Mononuclear cell (primary cell): ENCODE measurements at regions not wholly inside any gene's neighbourhood (a gene's known extent, or its start where the extent isn't known, plus 50 kb on each side); places are given as distances from the start of the nearest gene placed in this dataset.

ENCODE experiments used
- H3K27me3 ChIP-seq: 2 replicates; pipeline ENCODE4 v1.6.0; 2011; ENCODE audit warnings: low read length, control low read depth; ENCODE audit not compliant: insufficient read depth
- H3K4me1 ChIP-seq: 2 replicates; pipeline ENCODE4 v1.5.1; 2011; ENCODE audit warnings: mild to moderate bottlenecking, low read length, control low read depth; ENCODE audit not compliant: insufficient read depth
- H3K4me3 ChIP-seq: 2 replicates; pipeline ENCODE4 v1.5.1; 2011; ENCODE audit warnings: mild to moderate bottlenecking, low read length, moderate library complexity
- H3K9me3 ChIP-seq: 2 replicates; pipeline ENCODE4 v1.5.1; 2011; ENCODE audit warnings: low read depth, mild to moderate bottlenecking, control low read depth, low read length

GRCh38 chr2:40507432-40507831, 55.5 kb upstream of the SLC8A1 start:
- peaks cover 12% of the 10 kb centered on the region for H3K4me1 ChIP-seq
- H3K4me3 ChIP-seq = no peak overlapping the region
- H3K9me3 ChIP-seq = no peaks in the 10 kb centered on the region
- no peaks in the 10 kb centered on the region for H3K27me3 ChIP-seq

GRCh38 chr2:40510304-40510703, 58.4 kb upstream of the SLC8A1 start:
- peaks cover 29% of the 10 kb centered on the region for H3K4me1 ChIP-seq

GRCh38 chr2:40511661-40512213, 59.8 kb upstream of the SLC8A1 start:
- no peaks in the 10 kb centered on the region for H3K27me3 ChIP-seq
- peaks cover 29% of the 10 kb centered on the region for H3K4me1 ChIP-seq
- H3K4me3 ChIP-seq = peak overlapping the region; percentile 1
- no peaks in the 10 kb centered on the region for H3K9me3 ChIP-seq

More at GRCh38 chr2:40510304-40510703, 58.4 kb upstream of the SLC8A1 start:
- H3K27me3 ChIP-seq = no peaks in the 10 kb centered on the region
- no peak overlapping the region for H3K4me3 ChIP-seq
- no peaks in the 10 kb centered on the region for H3K9me3 ChIP-seq

- Histone ChIP-seq H3K4me3 (peak overlapping the region; percentile 1), H3K27me3 (no peaks in the 10 kb centered on the region), H3K4me1 (peaks cover 29% of the 10 kb centered on the region), H3K9me3 (no peaks in the 10 kb centered on the region)
Measured at GRCh38 chr2:40512256-40512655, 60.4 kb upstream of the SLC8A1 start.

GRCh38 chr2:40513201-40513600, 61.3 kb upstream of the SLC8A1 start:
- H3K27me3 ChIP-seq = no peaks in the 10 kb centered on the region
- H3K4me1 ChIP-seq = peaks cover 29% of the 10 kb centered on the region
- no peaks in the 10 kb centered on the region for H3K9me3 ChIP-seq
- no peak overlapping the region for H3K4me3 ChIP-seq

GRCh38 chr2:40516604-40517003, 64.7 kb upstream of the SLC8A1 start:
- H3K4me1 ChIP-seq = peaks cover 25% of the 10 kb centered on the region
- H3K4me3 ChIP-seq = no peak overlapping the region
- H3K9me3 ChIP-seq = no peaks in the 10 kb centered on the region
- H3K27me3 ChIP-seq = no peaks in the 10 kb centered on the region

- no peaks in the 10 kb centered on the region for H3K4me1 ChIP-seq
- H3K27me3 ChIP-seq = no peaks in the 10 kb centered on the region
- H3K9me3 ChIP-seq = no peaks in the 10 kb centered on the region
Measured at GRCh38 chr2:40528564-40528963, 76.7 kb upstream of the SLC8A1 start.

GRCh38 chr2:40531359-40531758, 79.5 kb upstream of the SLC8A1 start:
- no peaks in the 10 kb centered on the region for H3K27me3 ChIP-seq
- no peaks in the 10 kb centered on the region for H3K9me3 ChIP-seq
- no peak overlapping the region for H3K4me3 ChIP-seq
- no peaks in the 10 kb centered on the region for H3K4me1 ChIP-seq

More at GRCh38 chr2:40528564-40528963, 76.7 kb upstream of the SLC8A1 start:
- no peak overlapping the region for H3K4me3 ChIP-seq

GRCh38 chr2:40534528-40534927, 82.6 kb upstream of the SLC8A1 start:
- Histone ChIP-seq H3K27me3 (no peaks in the 10 kb centered on the region), H3K9me3 (no peaks in the 10 kb centered on the region), H3K4me1 (no peaks in the 10 kb centered on the region), H3K4me3 (no peak overlapping the region)

GRCh38 chr2:40535972-40536371, 84.1 kb upstream of the SLC8A1 start:
- no peaks in the 10 kb centered on the region for H3K4me1 ChIP-seq
- no peak overlapping the region for H3K4me3 ChIP-seq
- H3K27me3 ChIP-seq = no peaks in the 10 kb centered on the region
- H3K9me3 ChIP-seq = no peaks in the 10 kb centered on the region

GRCh38 chr2:40540026-40540425, 88.1 kb upstream of the SLC8A1 start:
- Histone ChIP-seq H3K9me3 (no peaks in the 10 kb centered on the region), H3K4me3 (no peak overlapping the region), H3K4me1 (no peaks in the 10 kb centered on the region), H3K27me3 (no peaks in the 10 kb centered on the region)

GRCh38 chr2:40543381-40543780, 91.5 kb upstream of the SLC8A1 start:
- Histone ChIP-seq H3K4me3 (no peak overlapping the region), H3K9me3 (no peaks in the 10 kb centered on the region), H3K4me1 (no peaks in the 10 kb centered on the region), H3K27me3 (no peaks in the 10 kb centered on the region)

- no peak overlapping the region for H3K4me3 ChIP-seq
- H3K27me3 ChIP-seq = no peaks in the 10 kb centered on the region
- H3K9me3 ChIP-seq = no peaks in the 10 kb centered on the region
- no peaks in the 10 kb centered on the region for H3K4me1 ChIP-seq
Measured at GRCh38 chr2:40544072-40544471, 92.2 kb upstream of the SLC8A1 start.

GRCh38 chr2:40545645-40546044, 93.8 kb upstream of the SLC8A1 start:
- Histone ChIP-seq H3K4me3 (no peak overlapping the region), H3K4me1 (no peaks in the 10 kb centered on the region), H3K27me3 (no peaks in the 10 kb centered on the region), H3K9me3 (no peaks in the 10 kb centered on the region)

GRCh38 chr2:40546439-40547191, 94.7 kb upstream of the SLC8A1 start:
- no peak overlapping the region for H3K4me3 ChIP-seq
- H3K27me3 ChIP-seq = no peaks in the 10 kb centered on the region
- H3K4me1 ChIP-seq = no peaks in the 10 kb centered on the region
- no peaks in the 10 kb centered on the region for H3K9me3 ChIP-seq

- H3K9me3 ChIP-seq = no peaks in the 10 kb centered on the region
- no peaks in the 10 kb centered on the region for H3K27me3 ChIP-seq
- H3K4me3 ChIP-seq = no peak overlapping the region
- H3K4me1 ChIP-seq = no peaks in the 10 kb centered on the region
Measured at GRCh38 chr2:40548521-40548920, 96.6 kb upstream of the SLC8A1 start.
